Thyroid gland (tissue), 4 donors: ENCODE measurements at regions not wholly inside any gene's neighbourhood (a gene's known extent, or its start where the extent isn't known, plus 50 kb on each side); places are given as distances from the start of the nearest gene placed in this dataset.

Source experiments
- POLR2A ChIP-seq, 2 donors: fragments of 450-650 bp; IDR thresholded peaks; one replicate each; pipeline ENCODE4 v1.6.1; 2017; ENCODE audit warnings: antibody characterized with exemption in 2 of 2, mild to moderate bottlenecking in 2 of 2, moderate library complexity in 1 of 2
- TF ChIP-seq, protein P1 (sequence below), 6 experiments: fragments of 200-600 bp in 3 of 6; fragments of 450-650 bp in 3 of 6; sonication (generic) in 3 of 6; IDR thresholded peaks; one replicate each; pipeline ENCODE4 v1.5.1; 2016 to 2019; ENCODE audit warnings: antibody characterized with exemption in 6 of 6, mild to moderate bottlenecking in 2 of 6, inconsistent platforms in 1 of 6, moderate library complexity in 1 of 6

DNA sequence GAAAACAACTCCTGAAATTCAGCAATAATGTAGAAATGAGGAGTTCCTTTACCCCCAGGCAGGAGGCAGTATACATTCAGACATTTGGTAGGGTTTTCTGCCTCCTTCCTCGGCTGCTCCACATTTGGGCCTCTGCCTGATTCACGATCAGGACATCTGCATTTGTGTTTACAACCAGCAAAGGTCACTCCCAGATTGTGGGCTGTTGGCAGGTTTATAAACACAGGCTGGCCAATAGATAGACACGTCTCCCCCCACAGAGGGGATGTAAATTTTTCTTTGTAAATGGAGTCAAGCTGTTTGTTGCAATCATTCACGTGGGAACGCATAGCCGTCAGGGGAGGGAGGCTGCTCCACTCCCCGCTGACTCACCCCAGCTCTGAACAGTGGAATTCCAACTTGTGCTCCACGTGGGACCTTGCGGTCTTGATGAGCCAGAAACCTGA lies 252.1 kb upstream of the N4BP1 start:
- TF ChIP-seq, protein P1, sequence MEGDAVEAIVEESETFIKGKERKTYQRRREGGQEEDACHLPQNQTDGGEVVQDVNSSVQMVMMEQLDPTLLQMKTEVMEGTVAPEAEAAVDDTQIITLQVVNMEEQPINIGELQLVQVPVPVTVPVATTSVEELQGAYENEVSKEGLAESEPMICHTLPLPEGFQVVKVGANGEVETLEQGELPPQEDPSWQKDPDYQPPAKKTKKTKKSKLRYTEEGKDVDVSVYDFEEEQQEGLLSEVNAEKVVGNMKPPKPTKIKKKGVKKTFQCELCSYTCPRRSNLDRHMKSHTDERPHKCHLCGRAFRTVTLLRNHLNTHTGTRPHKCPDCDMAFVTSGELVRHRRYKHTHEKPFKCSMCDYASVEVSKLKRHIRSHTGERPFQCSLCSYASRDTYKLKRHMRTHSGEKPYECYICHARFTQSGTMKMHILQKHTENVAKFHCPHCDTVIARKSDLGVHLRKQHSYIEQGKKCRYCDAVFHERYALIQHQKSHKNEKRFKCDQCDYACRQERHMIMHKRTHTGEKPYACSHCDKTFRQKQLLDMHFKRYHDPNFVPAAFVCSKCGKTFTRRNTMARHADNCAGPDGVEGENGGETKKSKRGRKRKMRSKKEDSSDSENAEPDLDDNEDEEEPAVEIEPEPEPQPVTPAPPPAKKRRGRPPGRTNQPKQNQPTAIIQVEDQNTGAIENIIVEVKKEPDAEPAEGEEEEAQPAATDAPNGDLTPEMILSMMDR (IDR thresholded peaks at IDR 0.05) = no peak
- no peak for TF ChIP-seq POLR2A (IDR thresholded peaks at IDR 0.05)
